ENCODE measurements at regions not wholly inside any gene's neighbourhood (a gene's known extent, or its start where the extent isn't known, plus 50 kb on each side); places are given as distances from the start of the nearest gene placed in this dataset.

- TF ChIP-seq, protein P1, sequence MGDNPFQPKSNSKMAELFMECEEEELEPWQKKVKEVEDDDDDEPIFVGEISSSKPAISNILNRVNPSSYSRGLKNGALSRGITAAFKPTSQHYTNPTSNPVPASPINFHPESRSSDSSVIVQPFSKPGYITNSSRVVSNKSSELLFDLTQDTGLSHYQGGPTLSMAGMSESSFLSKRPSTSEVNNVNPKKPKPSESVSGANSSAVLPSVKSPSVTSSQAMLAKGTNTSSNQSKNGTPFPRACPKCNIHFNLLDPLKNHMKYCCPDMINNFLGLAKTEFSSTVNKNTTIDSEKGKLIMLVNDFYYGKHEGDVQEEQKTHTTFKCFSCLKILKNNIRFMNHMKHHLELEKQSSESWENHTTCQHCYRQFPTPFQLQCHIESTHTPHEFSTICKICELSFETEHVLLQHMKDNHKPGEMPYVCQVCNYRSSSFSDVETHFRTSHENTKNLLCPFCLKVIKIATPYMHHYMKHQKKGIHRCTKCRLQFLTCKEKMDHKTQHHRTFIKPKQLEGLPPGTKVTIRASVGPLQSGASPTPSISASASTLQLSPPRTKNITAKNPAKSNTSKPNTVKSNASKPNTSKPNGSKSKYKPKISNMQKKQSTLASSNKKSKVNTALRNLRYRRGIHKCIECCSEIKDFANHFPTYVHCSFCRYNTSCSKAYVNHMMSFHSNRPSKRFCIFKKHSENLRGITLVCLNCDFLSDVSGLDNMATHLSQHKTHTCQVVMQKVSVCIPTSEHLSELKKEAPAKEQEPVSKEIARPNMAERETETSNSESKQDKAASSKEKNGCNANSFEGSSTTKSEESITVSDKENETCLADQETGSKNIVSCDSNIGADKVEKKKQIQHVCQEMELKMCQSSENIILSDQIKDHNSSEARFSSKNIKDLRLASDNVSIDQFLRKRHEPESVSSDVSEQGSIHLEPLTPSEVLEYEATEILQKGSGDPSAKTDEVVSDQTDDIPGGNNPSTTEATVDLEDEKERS (CRISPR knock-in tag; IDR thresholded peaks at IDR 0.05) = peak; percentile 70; the same call in 1 of the 2 replicates
- TF ChIP-seq ZNF138 (CRISPR knock-in tag; IDR thresholded peaks at IDR 0.05; ENCODE audit: low read depth) (peak; percentile 72; the same call in 1 of the 2 replicates), ZNF790 (CRISPR knock-in tag; IDR thresholded peaks at IDR 0.05; ENCODE audit: borderline replicate concordance) (no peak), NCOA5 (CRISPR knock-in tag; IDR thresholded peaks at IDR 0.05) (no peak), MBD4 (IDR thresholded peaks at IDR 0.05; ENCODE audit: borderline replicate concordance, low read length) (no peak), ZNF207 (IDR thresholded peaks at IDR 0.05; ENCODE audit: borderline replicate concordance) (no peak), PAXIP1 (CRISPR knock-in tag; conservative IDR thresholded peaks at IDR 0.05) (peak; percentile 86)
- TF ChIP-seq, protein P2, sequence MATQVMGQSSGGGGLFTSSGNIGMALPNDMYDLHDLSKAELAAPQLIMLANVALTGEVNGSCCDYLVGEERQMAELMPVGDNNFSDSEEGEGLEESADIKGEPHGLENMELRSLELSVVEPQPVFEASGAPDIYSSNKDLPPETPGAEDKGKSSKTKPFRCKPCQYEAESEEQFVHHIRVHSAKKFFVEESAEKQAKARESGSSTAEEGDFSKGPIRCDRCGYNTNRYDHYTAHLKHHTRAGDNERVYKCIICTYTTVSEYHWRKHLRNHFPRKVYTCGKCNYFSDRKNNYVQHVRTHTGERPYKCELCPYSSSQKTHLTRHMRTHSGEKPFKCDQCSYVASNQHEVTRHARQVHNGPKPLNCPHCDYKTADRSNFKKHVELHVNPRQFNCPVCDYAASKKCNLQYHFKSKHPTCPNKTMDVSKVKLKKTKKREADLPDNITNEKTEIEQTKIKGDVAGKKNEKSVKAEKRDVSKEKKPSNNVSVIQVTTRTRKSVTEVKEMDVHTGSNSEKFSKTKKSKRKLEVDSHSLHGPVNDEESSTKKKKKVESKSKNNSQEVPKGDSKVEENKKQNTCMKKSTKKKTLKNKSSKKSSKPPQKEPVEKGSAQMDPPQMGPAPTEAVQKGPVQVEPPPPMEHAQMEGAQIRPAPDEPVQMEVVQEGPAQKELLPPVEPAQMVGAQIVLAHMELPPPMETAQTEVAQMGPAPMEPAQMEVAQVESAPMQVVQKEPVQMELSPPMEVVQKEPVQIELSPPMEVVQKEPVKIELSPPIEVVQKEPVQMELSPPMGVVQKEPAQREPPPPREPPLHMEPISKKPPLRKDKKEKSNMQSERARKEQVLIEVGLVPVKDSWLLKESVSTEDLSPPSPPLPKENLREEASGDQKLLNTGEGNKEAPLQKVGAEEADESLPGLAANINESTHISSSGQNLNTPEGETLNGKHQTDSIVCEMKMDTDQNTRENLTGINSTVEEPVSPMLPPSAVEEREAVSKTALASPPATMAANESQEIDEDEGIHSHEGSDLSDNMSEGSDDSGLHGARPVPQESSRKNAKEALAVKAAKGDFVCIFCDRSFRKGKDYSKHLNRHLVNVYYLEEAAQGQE (IDR thresholded peaks at IDR 0.05; ENCODE audit: borderline replicate concordance in 1 of 2, low read depth in 1 of 2, low read length in 2 of 2) = no peak
Observed at GRCh38 chr2:64784168-64785061, 130.7 kb upstream of the SERTAD2 start (continued).

Measured in HepG2 (cell line).